ENCODE measurements at regions not wholly inside any gene's neighbourhood (a gene's known extent, or its start where the extent isn't known, plus 50 kb on each side); places are given as distances from the start of the nearest gene placed in this dataset.

DNA sequence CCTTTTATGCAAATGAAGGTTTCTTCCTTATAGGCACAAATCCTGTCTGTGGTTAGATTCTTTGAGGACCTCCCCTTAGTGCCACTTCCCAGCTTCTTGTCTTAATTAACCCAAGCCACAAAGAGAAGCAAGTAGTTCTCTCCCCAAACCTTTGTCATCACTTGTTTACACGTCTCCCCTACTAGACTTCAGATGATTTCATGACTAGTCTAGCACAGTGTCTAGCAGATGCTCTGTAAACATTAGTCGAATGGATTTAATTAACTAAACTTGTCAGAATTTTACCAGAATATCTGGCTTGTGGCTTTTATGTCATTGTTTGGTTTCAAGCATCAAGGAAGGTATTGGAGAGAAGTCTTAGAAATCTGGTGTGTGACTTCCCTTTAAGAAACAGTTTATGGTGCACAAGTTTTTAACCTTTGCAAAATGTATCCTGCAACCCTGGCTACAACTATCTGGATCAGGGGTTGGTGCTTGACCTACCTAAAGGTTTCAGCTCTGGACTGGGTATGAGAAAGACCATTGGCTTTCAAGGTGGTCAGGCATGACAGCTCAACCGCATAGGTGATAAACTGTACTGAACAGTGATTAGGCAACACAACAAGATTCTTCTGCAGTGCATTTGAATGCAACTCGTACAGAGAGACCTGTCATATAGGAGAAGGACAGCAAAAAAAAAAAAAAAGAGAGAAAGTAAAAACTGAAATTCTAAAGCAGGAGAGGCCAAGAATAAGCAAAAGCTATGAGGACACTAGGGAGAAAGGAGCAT lies 93.2 kb upstream of the CCDC150 start:
- TF ChIP-seq, protein P1, sequence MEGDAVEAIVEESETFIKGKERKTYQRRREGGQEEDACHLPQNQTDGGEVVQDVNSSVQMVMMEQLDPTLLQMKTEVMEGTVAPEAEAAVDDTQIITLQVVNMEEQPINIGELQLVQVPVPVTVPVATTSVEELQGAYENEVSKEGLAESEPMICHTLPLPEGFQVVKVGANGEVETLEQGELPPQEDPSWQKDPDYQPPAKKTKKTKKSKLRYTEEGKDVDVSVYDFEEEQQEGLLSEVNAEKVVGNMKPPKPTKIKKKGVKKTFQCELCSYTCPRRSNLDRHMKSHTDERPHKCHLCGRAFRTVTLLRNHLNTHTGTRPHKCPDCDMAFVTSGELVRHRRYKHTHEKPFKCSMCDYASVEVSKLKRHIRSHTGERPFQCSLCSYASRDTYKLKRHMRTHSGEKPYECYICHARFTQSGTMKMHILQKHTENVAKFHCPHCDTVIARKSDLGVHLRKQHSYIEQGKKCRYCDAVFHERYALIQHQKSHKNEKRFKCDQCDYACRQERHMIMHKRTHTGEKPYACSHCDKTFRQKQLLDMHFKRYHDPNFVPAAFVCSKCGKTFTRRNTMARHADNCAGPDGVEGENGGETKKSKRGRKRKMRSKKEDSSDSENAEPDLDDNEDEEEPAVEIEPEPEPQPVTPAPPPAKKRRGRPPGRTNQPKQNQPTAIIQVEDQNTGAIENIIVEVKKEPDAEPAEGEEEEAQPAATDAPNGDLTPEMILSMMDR (IDR thresholded peaks at IDR 0.05; ENCODE audit: poor library complexity) = no peak
- TF ChIP-seq EZH2 (IDR thresholded peaks at IDR 0.05; ENCODE audit: borderline replicate concordance) (no peak), EZH2phosphoT487 (IDR thresholded peaks at IDR 0.05; ENCODE audit: low read depth, severe bottlenecking, unreplicated experiment) (no peak)
- H3K27me3 ChIP-seq = no peaks in the 10 kb centered on the region
- no peak overlapping the region for H3K4me3 ChIP-seq
- H3K4me1 ChIP-seq (ENCODE audit: insufficient read depth) = no peaks in the 10 kb centered on the region
- no peaks in the 10 kb centered on the region for H3K36me3 ChIP-seq (replicated peaks; ENCODE audit: insufficient read depth, low read depth)
- H4K20me1 ChIP-seq (ENCODE audit: insufficient read depth, poor library complexity, severe bottlenecking) = no peaks in the 10 kb centered on the region
- H3K9me2 ChIP-seq (replicated peaks; ENCODE audit: insufficient read depth) = no peaks in the 10 kb centered on the region
- WGBS (ENCODE audit: low lambda C conversion rate, missing lambda C conversion rate) = 75% methylated on average over 4 of the region's 4 CpGs
- H3K27ac ChIP-seq = no peak overlapping the region
- H3K79me2 ChIP-seq = no peaks in the 10 kb centered on the region
- no peaks in the 10 kb centered on the region for H3K9me3 ChIP-seq (ENCODE audit: low read depth)
- H2AFZ ChIP-seq = no peak overlapping the region
- H3K4me2 ChIP-seq = no peak overlapping the region
- DNase-seq (ENCODE audit: low spot score) = no peak

DNA sequence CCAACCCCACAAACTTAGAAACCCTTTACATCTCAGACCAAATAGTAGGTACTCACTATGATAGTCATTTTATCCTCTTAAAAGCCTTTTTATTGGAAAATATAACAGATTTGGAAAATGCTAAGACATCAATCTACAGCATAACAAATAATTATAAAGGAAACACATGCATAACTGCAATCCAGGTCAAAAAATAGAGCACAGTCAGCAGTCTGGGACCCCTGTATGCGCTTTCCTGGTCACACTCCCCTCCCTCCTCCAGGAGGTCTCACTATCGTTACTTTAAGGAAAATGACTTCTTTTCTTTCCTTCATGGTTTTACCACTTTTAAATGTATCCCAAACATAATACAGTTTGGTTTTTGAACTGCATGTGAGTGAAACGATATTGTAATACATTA lies 90.5 kb upstream of the CCDC150 start:
- TF ChIP-seq EZH2 (IDR thresholded peaks at IDR 0.05; ENCODE audit: borderline replicate concordance) (no peak), EZH2phosphoT487 (IDR thresholded peaks at IDR 0.05; ENCODE audit: low read depth, severe bottlenecking, unreplicated experiment) (no peak)
- TF ChIP-seq, protein P1 (IDR thresholded peaks at IDR 0.05; ENCODE audit: poor library complexity) = no peak
- Histone ChIP-seq H3K4me1 (ENCODE audit: insufficient read depth) (no peaks in the 10 kb centered on the region), H3K9me3 (ENCODE audit: low read depth) (no peaks in the 10 kb centered on the region), H2AFZ (no peak overlapping the region), H3K4me2 (no peak overlapping the region), H3K27ac (no peak overlapping the region), H3K27me3 (no peaks in the 10 kb centered on the region), H3K4me3 (no peak overlapping the region), H3K79me2 (no peaks in the 10 kb centered on the region), H3K9me2 (replicated peaks; ENCODE audit: insufficient read depth) (no peaks in the 10 kb centered on the region), H3K36me3 (replicated peaks; ENCODE audit: insufficient read depth, low read depth) (no peaks in the 10 kb centered on the region), H4K20me1 (ENCODE audit: insufficient read depth, poor library complexity, severe bottlenecking) (no peaks in the 10 kb centered on the region)
- 95% methylated on average over 3 of the region's 3 CpGs for WGBS (ENCODE audit: low lambda C conversion rate, missing lambda C conversion rate)
- no peak for DNase-seq (ENCODE audit: low spot score)

DNA sequence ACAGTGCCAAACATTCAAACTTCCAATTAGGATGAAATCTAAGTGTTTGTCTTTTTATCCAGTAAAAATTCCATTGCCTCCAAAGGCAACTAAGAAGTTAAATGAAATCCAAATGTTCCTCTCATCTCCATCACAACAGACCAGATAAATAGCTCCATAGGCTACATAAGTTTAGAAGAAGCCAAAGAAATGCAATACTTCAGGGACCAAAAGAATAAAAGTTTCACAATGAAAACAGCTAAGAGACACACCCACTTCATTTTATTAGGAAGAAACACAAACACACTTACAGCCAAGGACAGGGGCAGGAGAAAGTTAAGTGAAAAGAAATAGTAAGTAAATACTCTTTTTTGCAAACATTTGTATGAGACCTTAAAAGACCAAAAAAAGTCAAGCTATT lies 88.5 kb upstream of the CCDC150 start:
- Histone ChIP-seq H3K27ac (no peak overlapping the region), H3K4me2 (no peak overlapping the region), H3K36me3 (replicated peaks; ENCODE audit: insufficient read depth, low read depth) (no peaks in the 10 kb centered on the region), H2AFZ (no peak overlapping the region), H3K9me2 (replicated peaks; ENCODE audit: insufficient read depth) (no peaks in the 10 kb centered on the region), H3K4me3 (no peak overlapping the region), H3K27me3 (no peaks in the 10 kb centered on the region), H3K79me2 (no peaks in the 10 kb centered on the region), H4K20me1 (ENCODE audit: insufficient read depth, poor library complexity, severe bottlenecking) (no peaks in the 10 kb centered on the region), H3K9me3 (ENCODE audit: low read depth) (no peaks in the 10 kb centered on the region), H3K4me1 (ENCODE audit: insufficient read depth) (no peaks in the 10 kb centered on the region)
- no peak for DNase-seq (ENCODE audit: low spot score)
- no peak for TF ChIP-seq EZH2 (IDR thresholded peaks at IDR 0.05; ENCODE audit: borderline replicate concordance)

DNA sequence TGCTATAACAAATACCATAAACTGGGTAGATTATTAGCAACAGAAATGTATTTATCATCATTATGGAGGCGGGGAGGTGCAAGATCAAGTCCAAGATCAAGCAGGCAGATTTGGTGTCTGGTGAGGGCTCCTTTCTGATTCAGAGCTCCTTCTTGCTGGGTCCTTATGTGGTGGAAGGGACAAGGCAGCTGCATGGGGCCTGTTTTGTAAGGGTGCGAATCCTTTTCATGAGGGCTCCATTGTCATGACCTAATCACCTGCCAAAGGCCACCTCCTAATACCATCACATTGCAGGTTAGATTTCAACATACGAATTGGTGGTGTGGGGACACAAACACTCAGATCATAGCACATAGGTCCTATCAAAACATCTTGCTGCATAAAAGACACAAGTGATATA lies 84.4 kb upstream of the CCDC150 start:
- H3K27ac ChIP-seq = no peak overlapping the region
- no peak overlapping the region for H3K4me3 ChIP-seq
- TF ChIP-seq, protein P1 (IDR thresholded peaks at IDR 0.05; ENCODE audit: poor library complexity) = no peak
- no peak for TF ChIP-seq EZH2phosphoT487 (IDR thresholded peaks at IDR 0.05; ENCODE audit: low read depth, severe bottlenecking, unreplicated experiment)
- TF ChIP-seq EZH2 (IDR thresholded peaks at IDR 0.05; ENCODE audit: borderline replicate concordance) = no peak
- H4K20me1 ChIP-seq (ENCODE audit: insufficient read depth, poor library complexity, severe bottlenecking) = no peaks in the 10 kb centered on the region
- DNase-seq (ENCODE audit: low spot score) = no peak
- no peak overlapping the region for H2AFZ ChIP-seq
- no peaks in the 10 kb centered on the region for H3K36me3 ChIP-seq (replicated peaks; ENCODE audit: insufficient read depth, low read depth)
- H3K4me1 ChIP-seq (ENCODE audit: insufficient read depth) = no peaks in the 10 kb centered on the region
- H3K9me2 ChIP-seq (replicated peaks; ENCODE audit: insufficient read depth) = no peaks in the 10 kb centered on the region
- no peaks in the 10 kb centered on the region for H3K9me3 ChIP-seq (ENCODE audit: low read depth)
- H3K79me2 ChIP-seq = no peaks in the 10 kb centered on the region
- WGBS (ENCODE audit: low lambda C conversion rate, missing lambda C conversion rate) = 93% methylated on average over 3 of the region's 3 CpGs
- H3K27me3 ChIP-seq = no peaks in the 10 kb centered on the region
- H3K4me2 ChIP-seq = no peak overlapping the region

Data from hepatocyte (in vitro differentiated cells).